ENCODE measurements at regions not wholly inside any gene's neighbourhood (a gene's known extent, or its start where the extent isn't known, plus 50 kb on each side); places are given as distances from the start of the nearest gene placed in this dataset.
"Not testable (repeated sequence)": the region's sequence is repeated elsewhere in the genome, so short reads cannot be mapped to it uniquely, and the experiment has no call there.

- Histone ChIP-seq H3K4me3 (ENCODE audit: low read length) (no peak overlapping the region), H3K4me2 (ENCODE audit: low read depth, low read length) (no peak overlapping the region)
- TF ChIP-seq EZH2phosphoT487 (IDR thresholded peaks at IDR 0.05; ENCODE audit: low read length) (no peak), CTCF (IDR thresholded peaks at IDR 0.05; ENCODE audit: low read length) (no peak)
Measured at GRCh38 chr20:52302736-52303135, 111.2 kb upstream of the ZFP64 start.

GRCh38 chr20:52302051-52302450, 110.5 kb upstream of the ZFP64 start:
- not testable (repeated sequence) for H3K4me3 ChIP-seq (ENCODE audit: low read length); H3K79me2 ChIP-seq (ENCODE audit: low read length); H3F3A ChIP-seq (ENCODE audit: insufficient read depth, low read length); H3K4me2 ChIP-seq (ENCODE audit: low read depth, low read length); DNase-seq; H2AFZ ChIP-seq (ENCODE audit: low read length); H3K9me3 ChIP-seq (replicated peaks; ENCODE audit: insufficient read depth, low read length); H3K4me1 ChIP-seq (ENCODE audit: low read length); H3K27ac ChIP-seq (ENCODE audit: low read length); H3K9me2 ChIP-seq (replicated peaks; ENCODE audit: insufficient read depth, low read length); H3K36me3 ChIP-seq (replicated peaks; ENCODE audit: insufficient read depth, low read length); H3K27me3 ChIP-seq (replicated peaks; ENCODE audit: insufficient read depth, low read length); H4K20me1 ChIP-seq (ENCODE audit: insufficient read depth, low read length); H3K9ac ChIP-seq (ENCODE audit: low read length)

More at GRCh38 chr20:52302736-52303135, 111.2 kb upstream of the ZFP64 start:
- no peaks in the 10 kb centered on the region for H3K9me2 ChIP-seq (replicated peaks; ENCODE audit: insufficient read depth, low read length)
- no peaks in the 10 kb centered on the region for H3K79me2 ChIP-seq (ENCODE audit: low read length)
- no peaks in the 10 kb centered on the region for H4K20me1 ChIP-seq (ENCODE audit: insufficient read depth, low read length)
- no peak overlapping the region for H3K9ac ChIP-seq (ENCODE audit: low read length)
- H3K36me3 ChIP-seq (replicated peaks; ENCODE audit: insufficient read depth, low read length) = no peaks in the 10 kb centered on the region
- H3K4me1 ChIP-seq (ENCODE audit: low read length) = no peaks in the 10 kb centered on the region
- H3K27ac ChIP-seq (ENCODE audit: low read length) = no peak overlapping the region
- no peaks in the 10 kb centered on the region for H3K9me3 ChIP-seq (replicated peaks; ENCODE audit: insufficient read depth, low read length)
- no peaks in the 10 kb centered on the region for H3F3A ChIP-seq (ENCODE audit: insufficient read depth, low read length)
- H3K27me3 ChIP-seq (replicated peaks; ENCODE audit: insufficient read depth, low read length) = no peaks in the 10 kb centered on the region
- DNase-seq = no peak
- no peak overlapping the region for H2AFZ ChIP-seq (ENCODE audit: low read length)

- no peak overlapping the region for H3K27ac ChIP-seq (ENCODE audit: low read length)
- H3K4me3 ChIP-seq (ENCODE audit: low read length) = no peak overlapping the region
- H3K36me3 ChIP-seq (replicated peaks; ENCODE audit: insufficient read depth, low read length) = no peaks in the 10 kb centered on the region
- H3K9ac ChIP-seq (ENCODE audit: low read length) = no peak overlapping the region
- no peaks in the 10 kb centered on the region for H3F3A ChIP-seq (ENCODE audit: insufficient read depth, low read length)
- no peak for TF ChIP-seq EZH2 (optimal IDR thresholded peaks at IDR 0.05; ENCODE audit: low read depth, low read length)
- TF ChIP-seq EZH2phosphoT487 (IDR thresholded peaks at IDR 0.05; ENCODE audit: low read length) = no peak
- TF ChIP-seq CTCF (IDR thresholded peaks at IDR 0.05; ENCODE audit: low read length) = no peak
- H3K79me2 ChIP-seq (ENCODE audit: low read length) = no peaks in the 10 kb centered on the region
- H3K27me3 ChIP-seq (replicated peaks; ENCODE audit: insufficient read depth, low read length) = no peaks in the 10 kb centered on the region
- H4K20me1 ChIP-seq (ENCODE audit: insufficient read depth, low read length) = no peaks in the 10 kb centered on the region
- H3K9me3 ChIP-seq (replicated peaks; ENCODE audit: insufficient read depth, low read length) = no peaks in the 10 kb centered on the region
- H3K4me1 ChIP-seq (ENCODE audit: low read length) = no peaks in the 10 kb centered on the region
- no peak overlapping the region for H2AFZ ChIP-seq (ENCODE audit: low read length)
- DNase-seq = no peak
- no peaks in the 10 kb centered on the region for H3K9me2 ChIP-seq (replicated peaks; ENCODE audit: insufficient read depth, low read length)
- H3K4me2 ChIP-seq (ENCODE audit: low read depth, low read length) = no peak overlapping the region
Measured at GRCh38 chr20:52295556-52295955, 104.0 kb upstream of the ZFP64 start.

GRCh38 chr20:52294106-52294628, 102.6 kb upstream of the ZFP64 start:
- Histone ChIP-seq H4K20me1 (ENCODE audit: insufficient read depth, low read length) (no peaks in the 10 kb centered on the region), H3K4me1 (ENCODE audit: low read length) (no peaks in the 10 kb centered on the region), H3K79me2 (ENCODE audit: low read length) (no peaks in the 10 kb centered on the region), H3K27ac (ENCODE audit: low read length) (no peak overlapping the region), H3F3A (ENCODE audit: insufficient read depth, low read length) (no peaks in the 10 kb centered on the region), H2AFZ (ENCODE audit: low read length) (no peak overlapping the region), H3K4me2 (ENCODE audit: low read depth, low read length) (no peak overlapping the region), H3K9me2 (replicated peaks; ENCODE audit: insufficient read depth, low read length) (no peaks in the 10 kb centered on the region), H3K9ac (ENCODE audit: low read length) (no peak overlapping the region), H3K9me3 (replicated peaks; ENCODE audit: insufficient read depth, low read length) (no peaks in the 10 kb centered on the region), H3K36me3 (replicated peaks; ENCODE audit: insufficient read depth, low read length) (no peaks in the 10 kb centered on the region), H3K27me3 (replicated peaks; ENCODE audit: insufficient read depth, low read length) (no peaks in the 10 kb centered on the region), H3K4me3 (ENCODE audit: low read length) (no peak overlapping the region)
- no peak for DNase-seq
- no peak for TF ChIP-seq EZH2phosphoT487 (IDR thresholded peaks at IDR 0.05; ENCODE audit: low read length)
- no peak for TF ChIP-seq EZH2 (optimal IDR thresholded peaks at IDR 0.05; ENCODE audit: low read depth, low read length)
- TF ChIP-seq CTCF (IDR thresholded peaks at IDR 0.05; ENCODE audit: low read length) = no peak

All from MM.1S (cell line).